ENCODE measurements at regions not wholly inside any gene's neighbourhood (a gene's known extent, or its start where the extent isn't known, plus 50 kb on each side); places are given as distances from the start of the nearest gene placed in this dataset.

- TF ChIP-seq SP1 (IDR thresholded peaks at IDR 0.05; ENCODE audit: low read depth) (no peak), EZH2 (IDR thresholded peaks at IDR 0.05) (no peak), CTCF (IDR thresholded peaks at IDR 0.05 in 2 of 3, conservative IDR thresholded peaks at IDR 0.05 in 1 of 3; ENCODE audit: borderline replicate concordance in 1 of 3, insufficient read depth in 1 of 3, low read depth in 2 of 3, low read length in 2 of 3) (no peak), CBX3 (IDR thresholded peaks at IDR 0.05; ENCODE audit: low read depth) (no peak), RAD21 (IDR thresholded peaks at IDR 0.05; ENCODE audit: low read depth) (no peak)
Observed at GRCh38 chr11:11142430-11142829, 210.6 kb downstream of the CSNK2A3 start.

Data from HCT116 (cell line).